K562 (cell line): ENCODE measurements at regions not wholly inside any gene's neighbourhood (a gene's known extent, or its start where the extent isn't known, plus 50 kb on each side); places are given as distances from the start of the nearest gene placed in this dataset.

ENCODE experiments used
- ATF4 ChIP-seq: fragments of 450-650 bp; formaldehyde crosslinking; IDR thresholded peaks from 2 replicates; pipeline ENCODE4 v1.4.0; 2022; ENCODE audit warnings: mild to moderate bottlenecking, moderate library complexity
- CAMTA2 ChIP-seq: fragments of 250-450 bp; sonication (Bioruptor Pico); conservative IDR thresholded peaks from 2 replicates; pipeline ENCODE4 v1.5.1; 2022
- E2F5 ChIP-seq: sonication (generic); formaldehyde crosslinking; IDR thresholded peaks from 2 replicates; pipeline ENCODE4 v1.8.0; 2022; ENCODE audit warnings: mild to moderate bottlenecking, missing genetic modification reagents
- E2F6 ChIP-seq, 2 experiments: IDR thresholded peaks; 2 replicates each; pipeline ENCODE4 v1.6.1; 2011; ENCODE audit warnings: borderline replicate concordance in 1 of 2, control low read depth in 1 of 2, low read depth in 1 of 2, low read length in 1 of 2, mild to moderate bottlenecking in 1 of 2, mixed read lengths in 1 of 2, moderate library complexity in 1 of 2; ENCODE audit not compliant: insufficient read depth in 1 of 2, insufficient read length in 1 of 2, poor library complexity in 1 of 2, severe bottlenecking in 1 of 2; ENCODE audit errors: extremely low read depth in 1 of 2
- MCM3 ChIP-seq: fragments of 450-650 bp; IDR thresholded peaks from 2 replicates; pipeline ENCODE4 v1.6.1; 2016
- SMAD4 ChIP-seq: fragments of 250-450 bp; sonication (Bioruptor Pico); conservative IDR thresholded peaks from 2 replicates; pipeline ENCODE4 v1.8.0; 2021; ENCODE audit warnings: inconsistent platforms, mild to moderate bottlenecking, moderate library complexity
- SMARCC2 ChIP-seq: fragments of 450-650 bp; IDR thresholded peaks from 2 replicates; pipeline ENCODE4 v1.6.1; 2017; ENCODE audit warnings: antibody characterized with exemption, moderate library complexity, mild to moderate bottlenecking, low read depth
- SRSF9 ChIP-seq: fragments of 200-400 bp; formaldehyde crosslinking; IDR thresholded peaks from 2 replicates; pipeline ENCODE4 v1.6.1; 2017; ENCODE audit warnings: low read depth, low read length, borderline replicate concordance
- ZNF354B ChIP-seq: fragments of 250-450 bp; sonication (Bioruptor Pico); IDR thresholded peaks from 2 replicates; pipeline ENCODE4 v1.4.0; 2020
- ZNF764 ChIP-seq: fragments of 250-450 bp; sonication (Bioruptor Pico); IDR thresholded peaks from 2 replicates; pipeline ENCODE4 v1.4.0; 2020; ENCODE audit warnings: low read depth, mild to moderate bottlenecking, moderate library complexity
- TF ChIP-seq, protein P1 (sequence below): fragments of 250-450 bp; sonication (Bioruptor Pico); IDR thresholded peaks from 2 replicates; pipeline ENCODE4 v1.4.0; 2020
- TF ChIP-seq, protein P2 (sequence below): sonication (generic); formaldehyde crosslinking; IDR thresholded peaks from 2 replicates; pipeline ENCODE4 v1.8.0; 2022; ENCODE audit warnings: missing genetic modification reagents, mild to moderate bottlenecking, moderate library complexity, borderline replicate concordance

GRCh38 chr3:31345581-31345980, 187.1 kb upstream of the STT3B start (continued):
- no peak for TF ChIP-seq E2F5 (CRISPR knock-in tag)
- no peak for TF ChIP-seq SMAD4
- TF ChIP-seq, protein P1, sequence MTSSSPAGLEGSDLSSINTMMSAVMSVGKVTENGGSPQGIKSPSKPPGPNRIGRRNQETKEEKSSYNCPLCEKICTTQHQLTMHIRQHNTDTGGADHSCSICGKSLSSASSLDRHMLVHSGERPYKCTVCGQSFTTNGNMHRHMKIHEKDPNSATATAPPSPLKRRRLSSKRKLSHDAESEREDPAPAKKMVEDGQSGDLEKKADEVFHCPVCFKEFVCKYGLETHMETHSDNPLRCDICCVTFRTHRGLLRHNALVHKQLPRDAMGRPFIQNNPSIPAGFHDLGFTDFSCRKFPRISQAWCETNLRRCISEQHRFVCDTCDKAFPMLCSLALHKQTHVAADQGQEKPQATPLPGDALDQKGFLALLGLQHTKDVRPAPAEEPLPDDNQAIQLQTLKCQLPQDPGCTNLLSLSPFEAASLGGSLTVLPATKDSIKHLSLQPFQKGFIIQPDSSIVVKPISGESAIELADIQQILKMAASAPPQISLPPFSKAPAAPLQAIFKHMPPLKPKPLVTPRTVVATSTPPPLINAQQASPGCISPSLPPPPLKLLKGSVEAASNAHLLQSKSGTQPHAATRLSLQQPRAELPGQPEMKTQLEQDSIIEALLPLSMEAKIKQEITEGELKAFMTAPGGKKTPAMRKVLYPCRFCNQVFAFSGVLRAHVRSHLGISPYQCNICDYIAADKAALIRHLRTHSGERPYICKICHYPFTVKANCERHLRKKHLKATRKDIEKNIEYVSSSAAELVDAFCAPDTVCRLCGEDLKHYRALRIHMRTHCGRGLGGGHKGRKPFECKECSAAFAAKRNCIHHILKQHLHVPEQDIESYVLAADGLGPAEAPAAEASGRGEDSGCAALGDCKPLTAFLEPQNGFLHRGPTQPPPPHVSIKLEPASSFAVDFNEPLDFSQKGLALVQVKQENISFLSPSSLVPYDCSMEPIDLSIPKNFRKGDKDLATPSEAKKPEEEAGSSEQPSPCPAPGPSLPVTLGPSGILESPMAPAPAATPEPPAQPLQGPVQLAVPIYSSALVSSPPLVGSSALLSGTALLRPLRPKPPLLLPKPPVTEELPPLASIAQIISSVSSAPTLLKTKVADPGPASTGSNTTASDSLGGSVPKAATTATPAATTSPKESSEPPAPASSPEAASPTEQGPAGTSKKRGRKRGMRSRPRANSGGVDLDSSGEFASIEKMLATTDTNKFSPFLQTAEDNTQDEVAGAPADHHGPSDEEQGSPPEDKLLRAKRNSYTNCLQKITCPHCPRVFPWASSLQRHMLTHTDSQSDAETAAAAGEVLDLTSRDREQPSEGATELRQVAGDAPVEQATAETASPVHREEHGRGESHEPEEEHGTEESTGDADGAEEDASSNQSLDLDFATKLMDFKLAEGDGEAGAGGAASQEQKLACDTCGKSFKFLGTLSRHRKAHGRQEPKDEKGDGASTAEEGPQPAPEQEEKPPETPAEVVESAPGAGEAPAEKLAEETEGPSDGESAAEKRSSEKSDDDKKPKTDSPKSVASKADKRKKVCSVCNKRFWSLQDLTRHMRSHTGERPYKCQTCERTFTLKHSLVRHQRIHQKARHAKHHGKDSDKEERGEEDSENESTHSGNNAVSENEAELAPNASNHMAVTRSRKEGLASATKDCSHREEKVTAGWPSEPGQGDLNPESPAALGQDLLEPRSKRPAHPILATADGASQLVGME (CRISPR knock-in tag) = no peak
- no peak for TF ChIP-seq ZNF354B (CRISPR knock-in tag)
- TF ChIP-seq SRSF9 = no peak
- TF ChIP-seq SMARCC2 = no peak
- no peak for TF ChIP-seq E2F6 (IDR thresholded peaks at IDR 0.05; ENCODE audit: borderline replicate concordance in 1 of 2, extremely low read depth in 1 of 2, insufficient read depth in 1 of 2, insufficient read length in 1 of 2, low read depth in 1 of 2, low read length in 1 of 2, poor library complexity in 1 of 2, severe bottlenecking in 1 of 2)
- no peak for TF ChIP-seq MCM3
- TF ChIP-seq ATF4 (CRISPR knock-in tag) = no peak
- TF ChIP-seq ZNF764 (CRISPR knock-in tag) = no peak
- no peak for TF ChIP-seq CAMTA2 (CRISPR knock-in tag)
- TF ChIP-seq, protein P2, sequence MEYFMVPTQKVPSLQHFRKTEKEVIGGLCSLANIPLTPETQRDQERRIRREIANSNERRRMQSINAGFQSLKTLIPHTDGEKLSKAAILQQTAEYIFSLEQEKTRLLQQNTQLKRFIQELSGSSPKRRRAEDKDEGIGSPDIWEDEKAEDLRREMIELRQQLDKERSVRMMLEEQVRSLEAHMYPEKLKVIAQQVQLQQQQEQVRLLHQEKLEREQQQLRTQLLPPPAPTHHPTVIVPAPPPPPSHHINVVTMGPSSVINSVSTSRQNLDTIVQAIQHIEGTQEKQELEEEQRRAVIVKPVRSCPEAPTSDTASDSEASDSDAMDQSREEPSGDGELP (CRISPR knock-in tag) = no peak
